Renal cortex interstitium (tissue), 11 donors: ENCODE measurements at regions not wholly inside any gene's neighbourhood (a gene's known extent, or its start where the extent isn't known, plus 50 kb on each side); places are given as distances from the start of the nearest gene placed in this dataset.
"Not testable (repeated sequence)": the region's sequence is repeated elsewhere in the genome, so short reads cannot be mapped to it uniquely, and the experiment has no call there.

Experiments
- DNase-seq, 11 donors: peaks; one replicate each; pipeline ENCODE4 v3.0.0-alpha.2; 2013; ENCODE audit warnings: low read depth in 9 of 11, low spot score in 4 of 11; ENCODE audit errors: extremely low read depth in 1 of 11

DNA sequence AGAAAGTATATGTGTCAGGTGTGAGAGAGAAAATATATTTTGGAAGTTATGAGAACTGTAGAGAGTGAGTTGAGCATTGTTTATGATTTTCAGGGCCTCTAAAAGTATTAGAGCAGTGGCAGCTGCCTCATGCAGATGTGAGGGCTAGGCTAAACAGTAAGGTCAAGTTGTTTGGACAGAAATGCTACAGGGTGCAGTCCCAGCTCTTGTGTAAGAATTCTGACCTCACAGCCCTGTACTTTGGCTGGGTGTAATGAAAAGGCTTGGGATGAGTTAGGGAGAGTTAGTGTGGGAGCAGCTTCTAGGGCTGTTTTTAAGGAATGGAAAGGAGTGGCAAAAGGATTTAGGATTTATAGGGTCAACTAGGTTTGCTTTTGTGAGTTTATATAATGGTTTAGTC, 764.8 kb upstream of the ADGRB3 start:
- no peak for DNase-seq

DNA sequence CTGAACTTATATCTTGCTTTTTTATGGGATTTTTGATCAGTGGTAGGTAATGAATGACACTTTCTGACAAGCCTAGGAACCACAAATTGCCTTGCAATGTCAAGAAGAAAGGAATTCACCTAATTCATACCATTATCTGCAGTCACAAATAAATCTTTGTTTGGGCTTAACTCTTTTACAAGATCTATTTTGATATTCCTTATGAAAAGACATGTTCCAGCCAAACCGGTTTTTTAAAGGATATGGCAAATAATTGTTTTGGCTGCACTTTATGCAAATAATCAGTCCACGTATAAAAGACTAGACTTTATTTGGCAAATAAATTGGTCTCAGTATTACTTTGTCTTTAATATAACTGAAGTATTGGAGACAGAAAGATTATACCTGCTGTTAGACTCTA, 771.7 kb upstream of the ADGRB3 start:
- DNase-seq: no peak

GRCh38 chr6:67854098-67854497, 781.0 kb upstream of the ADGRB3 start:
- DNase-seq: no peak

GRCh38 chr6:67839818-67840217, 795.3 kb upstream of the ADGRB3 start:
- DNase-seq: no peak

DNA sequence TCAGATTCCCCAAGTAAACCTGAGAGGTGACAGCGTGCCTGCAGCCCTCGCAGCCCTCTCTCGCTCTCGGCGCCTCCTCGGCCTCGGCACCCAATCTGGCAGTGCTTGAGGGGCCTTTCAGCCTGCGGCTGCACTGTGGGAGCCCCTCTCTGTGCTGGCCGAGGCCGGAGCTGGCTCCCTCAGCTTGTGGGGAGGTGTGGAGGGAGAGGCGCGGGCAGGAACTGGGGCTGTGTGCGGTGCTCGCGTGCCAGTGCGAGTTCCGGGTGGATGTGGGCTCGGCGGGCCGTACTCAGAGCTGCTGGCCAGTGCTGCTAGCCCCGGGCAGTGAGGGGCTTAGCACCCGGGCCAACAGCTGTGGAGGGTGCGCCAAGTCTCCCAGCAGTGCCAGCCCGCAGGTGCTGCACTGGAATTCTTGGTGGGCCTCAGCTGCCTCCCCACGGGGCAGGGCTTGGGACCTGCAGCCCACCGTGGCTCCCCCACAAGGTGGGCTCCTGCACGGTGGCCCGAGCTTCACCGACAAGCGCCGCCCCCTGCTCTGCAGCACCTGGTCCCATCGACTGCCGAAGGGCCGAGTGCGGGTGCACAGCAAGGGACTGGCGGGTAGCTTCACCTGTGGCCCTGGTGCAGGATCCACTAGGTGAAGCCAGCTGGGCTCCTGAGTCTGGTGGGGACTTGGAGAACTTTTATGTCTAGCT, 809.7 kb upstream of the ADGRB3 start:
- DNase-seq: no peak

DNA sequence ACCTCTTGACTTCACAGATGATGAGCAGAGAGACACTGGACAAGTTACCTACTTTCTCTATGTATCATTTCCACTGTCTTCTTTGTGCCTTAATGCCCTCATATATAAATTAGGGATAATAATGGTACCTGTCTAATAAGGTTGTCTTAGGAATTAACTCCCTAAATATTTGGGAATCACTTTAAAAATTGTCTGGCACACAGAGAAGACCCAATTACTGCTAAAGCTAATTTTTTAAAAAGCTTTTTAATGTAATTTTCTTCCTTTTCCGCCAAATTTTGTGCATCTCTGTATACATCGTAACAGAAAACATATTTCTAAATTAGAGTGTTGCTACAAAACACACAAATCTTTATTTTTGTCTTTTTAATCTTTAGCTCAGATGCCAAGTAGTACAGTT, 816.8 kb upstream of the ADGRB3 start:
- no peak for DNase-seq

GRCh38 chr6:67815623-67816022, 819.5 kb upstream of the ADGRB3 start:
- DNase-seq: no peak

DNA sequence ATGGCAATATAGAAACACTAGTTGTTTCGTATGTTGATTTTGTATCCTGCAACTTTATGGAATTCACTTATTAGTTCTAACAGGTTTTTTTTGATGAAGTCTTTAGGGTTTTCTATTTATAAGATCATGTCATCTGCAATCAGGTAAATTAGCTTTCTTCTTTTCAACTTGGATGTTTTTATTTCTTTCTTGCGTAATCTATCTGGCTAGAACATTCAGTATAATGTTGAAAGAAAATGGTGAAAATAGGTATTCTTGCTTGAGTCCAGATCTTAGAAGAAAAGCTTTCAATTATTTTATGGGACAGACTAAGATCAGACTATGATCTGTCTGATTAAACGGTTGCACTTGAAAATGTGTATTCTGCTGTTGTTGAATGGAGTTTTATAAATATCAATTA, 820.8 kb upstream of the ADGRB3 start:
- DNase-seq: no peak

DNA sequence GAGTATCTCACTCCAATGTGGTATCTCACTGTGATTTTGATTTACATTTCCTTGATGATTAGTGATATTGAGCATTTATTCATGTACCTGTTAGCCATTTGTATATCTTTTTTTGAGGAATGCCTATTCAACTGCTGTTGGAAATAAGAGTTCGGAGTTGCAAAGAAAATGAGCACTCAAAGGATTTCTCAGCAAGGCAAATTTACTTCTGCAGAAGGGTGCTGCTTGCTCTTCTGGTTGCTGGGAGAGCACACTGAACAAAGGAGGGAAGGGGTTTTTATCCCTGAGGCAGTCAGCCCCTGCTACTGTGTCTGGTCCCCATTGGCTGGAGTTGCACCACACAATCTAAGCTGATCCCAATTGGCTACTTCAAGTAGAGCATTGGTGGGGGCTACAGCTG, 822.4 kb upstream of the ADGRB3 start:
- no peak for DNase-seq

- no peak for DNase-seq
These were observed 823.0 kb upstream of the ADGRB3 start for GRCh38 chr6:67812125-67812524.

- no peak for DNase-seq
These were observed 823.6 kb upstream of the ADGRB3 start for GRCh38 chr6:67811239-67812037.

DNA sequence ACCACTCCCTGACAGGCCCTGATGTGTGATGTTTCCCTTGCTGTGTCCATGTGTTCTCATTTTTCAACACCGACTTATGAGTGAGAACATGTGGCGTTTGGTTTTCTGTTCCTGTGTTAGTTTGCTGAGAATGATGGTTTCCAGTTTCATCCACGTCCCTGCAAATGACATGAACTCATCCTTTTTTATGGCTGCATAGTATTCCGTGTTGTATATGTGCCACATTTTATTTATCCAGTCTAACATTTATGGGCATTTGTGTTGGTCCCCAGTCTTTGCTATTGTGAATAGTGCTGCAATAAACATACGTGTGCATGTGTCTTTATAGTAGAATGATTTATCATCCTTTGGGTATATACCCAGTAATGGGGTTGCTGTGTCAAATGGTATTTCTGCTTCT, 830.3 kb upstream of the ADGRB3 start:
- not testable (repeated sequence) for DNase-seq

- no peak for DNase-seq
These were observed 832.3 kb upstream of the ADGRB3 start for GRCh38 chr6:67802771-67803170.

GRCh38 chr6:67792996-67793395, 842.1 kb upstream of the ADGRB3 start:
- no peak for DNase-seq

GRCh38 chr6:67790569-67790968, 844.5 kb upstream of the ADGRB3 start:
- no peak for DNase-seq

DNA sequence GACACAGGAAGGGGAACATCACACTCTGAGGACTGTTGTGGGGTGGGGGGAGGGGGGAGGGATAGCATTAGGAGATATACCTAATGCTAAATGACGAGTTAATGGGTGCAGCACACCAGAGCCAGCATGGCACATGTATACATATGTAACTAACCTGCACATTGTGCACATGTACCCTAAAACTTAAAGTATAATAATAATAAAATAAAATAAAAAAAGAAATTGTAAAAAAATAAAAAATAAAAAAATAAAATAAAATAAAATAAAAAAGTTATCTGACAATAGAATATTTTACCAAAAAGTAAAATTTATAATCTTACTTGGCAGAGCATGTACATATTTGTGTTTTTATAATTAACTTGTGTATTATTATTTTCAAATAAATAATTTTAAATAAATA, 848.0 kb upstream of the ADGRB3 start:
- DNase-seq: not testable (repeated sequence)

GRCh38 chr6:67779876-67780275, 855.2 kb upstream of the ADGRB3 start:
- DNase-seq: no peak

- no peak for DNase-seq
These were observed 859.7 kb upstream of the ADGRB3 start for GRCh38 chr6:67775333-67775732.

DNA sequence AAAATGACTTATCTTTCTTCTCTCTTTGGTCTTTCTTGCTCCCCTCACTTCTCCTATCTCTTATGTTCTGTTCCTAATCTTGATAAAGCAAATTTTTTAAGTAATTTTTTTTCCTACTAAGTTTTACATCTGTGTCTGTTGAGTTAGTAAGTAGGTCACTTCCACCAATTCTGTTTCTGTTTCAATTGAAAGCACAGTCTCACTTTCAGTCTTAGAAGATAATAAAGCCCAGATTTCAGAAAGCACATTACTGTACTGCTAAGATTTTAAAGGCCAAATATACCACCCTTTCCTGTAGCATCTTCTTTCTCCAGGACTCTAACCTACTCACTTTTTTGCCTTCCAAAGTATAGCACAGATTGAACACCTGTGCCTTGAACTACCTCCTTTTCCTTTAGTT, 866.1 kb upstream of the ADGRB3 start:
- DNase-seq: no peak

GRCh38 chr6:67767046-67767822, 867.8 kb upstream of the ADGRB3 start:
- DNase-seq: not testable (repeated sequence)
